ENCODE measurements at regions not wholly inside any gene's neighbourhood (a gene's known extent, or its start where the extent isn't known, plus 50 kb on each side); places are given as distances from the start of the nearest gene placed in this dataset.
"Not testable (repeated sequence)": the region's sequence is repeated elsewhere in the genome, so short reads cannot be mapped to it uniquely, and the experiment has no call there.

- DNase-seq (ENCODE audit: low read depth in 2 of 2, low spot score in 1 of 2), result no peak
These were observed 55.0 kb downstream of the OXSM start for GRCh38 chr3:25844891-25845290.

GRCh38 chr3:25846282-25846681 is 56.4 kb downstream of the OXSM start:
- DNase-seq (ENCODE audit: low read depth in 2 of 2, low spot score in 1 of 2), result no peak

- no peak for DNase-seq (ENCODE audit: low read depth in 2 of 2, low spot score in 1 of 2)
These were observed 59.2 kb downstream of the OXSM start for GRCh38 chr3:25849091-25849490.

GRCh38 chr3:25849641-25850385 is 59.9 kb downstream of the OXSM start:
- DNase-seq (ENCODE audit: low read depth in 2 of 2, low spot score in 1 of 2), result no peak

GRCh38 chr3:25851693-25852259 is 61.9 kb downstream of the OXSM start:
- DNase-seq (ENCODE audit: low read depth in 2 of 2, low spot score in 1 of 2), result not testable (repeated sequence)

GRCh38 chr3:25854214-25854613 is 64.3 kb downstream of the OXSM start:
- no peak for DNase-seq (ENCODE audit: low read depth in 2 of 2, low spot score in 1 of 2)

GRCh38 chr3:25854635-25855034 is 64.7 kb downstream of the OXSM start:
- DNase-seq (ENCODE audit: low read depth in 2 of 2, low spot score in 1 of 2), result no peak

GRCh38 chr3:25855266-25855784 is 65.4 kb downstream of the OXSM start:
- no peak for DNase-seq (ENCODE audit: low read depth in 2 of 2, low spot score in 1 of 2)

GRCh38 chr3:25856902-25857518 is 67.1 kb downstream of the OXSM start:
- DNase-seq (ENCODE audit: low read depth in 2 of 2, low spot score in 1 of 2), result no peak

GRCh38 chr3:25861566-25861965 is 71.7 kb downstream of the OXSM start:
- DNase-seq (ENCODE audit: low read depth in 2 of 2, low spot score in 1 of 2), result no peak

GRCh38 chr3:25863011-25863415 is 73.1 kb downstream of the OXSM start:
- DNase-seq (ENCODE audit: low read depth in 2 of 2, low spot score in 1 of 2), result no peak

- DNase-seq (ENCODE audit: low read depth in 2 of 2, low spot score in 1 of 2), result no peak
These were observed 73.6 kb downstream of the OXSM start for GRCh38 chr3:25863416-25863959.

GRCh38 chr3:25870452-25870851 is 80.6 kb downstream of the OXSM start:
- no peak for DNase-seq (ENCODE audit: low read depth in 2 of 2, low spot score in 1 of 2)

- no peak for DNase-seq (ENCODE audit: low read depth in 2 of 2, low spot score in 1 of 2)
These were observed 82.4 kb downstream of the OXSM start for GRCh38 chr3:25872200-25872877.

GRCh38 chr3:25883492-25883891 is 93.6 kb downstream of the OXSM start:
- no peak for DNase-seq (ENCODE audit: low read depth in 2 of 2, low spot score in 1 of 2)

- no peak for DNase-seq (ENCODE audit: low read depth in 2 of 2, low spot score in 1 of 2)
These were observed 95.1 kb downstream of the OXSM start for GRCh38 chr3:25884981-25885380.

GRCh38 chr3:25885544-25885943 is 95.7 kb downstream of the OXSM start:
- no peak for DNase-seq (ENCODE audit: low read depth in 2 of 2, low spot score in 1 of 2)

GRCh38 chr3:25887907-25888306 is 98.0 kb downstream of the OXSM start:
- no peak for DNase-seq (ENCODE audit: low read depth in 2 of 2, low spot score in 1 of 2)

- no peak for DNase-seq (ENCODE audit: low read depth in 2 of 2, low spot score in 1 of 2)
These were observed 99.1 kb downstream of the OXSM start for GRCh38 chr3:25888892-25889524.

GRCh38 chr3:25889525-25889917 is 99.6 kb downstream of the OXSM start:
- no peak for DNase-seq (ENCODE audit: low read depth in 2 of 2, low spot score in 1 of 2)

GRCh38 chr3:25894101-25894500 is 104.2 kb downstream of the OXSM start:
- no peak for DNase-seq (ENCODE audit: low read depth in 2 of 2, low spot score in 1 of 2)

All from stimulated activated CD8-positive, alpha-beta memory T cell treated with anti-CD3 and anti-CD28 coated beads, Interleukin-4, amount 100 ng/mL, for 4 hours (primary cell).